ENCODE measurements at regions not wholly inside any gene's neighbourhood (a gene's known extent, or its start where the extent isn't known, plus 50 kb on each side); places are given as distances from the start of the nearest gene placed in this dataset.

- no peaks in the 10 kb centered on the region for H4K20me1 ChIP-seq (ENCODE audit: insufficient read depth, low read length, poor library complexity, severe bottlenecking)
- no peaks in the 10 kb centered on the region for H3K79me2 ChIP-seq (ENCODE audit: insufficient read depth, low read length)
- no peak overlapping the region for H3K4me3 ChIP-seq (ENCODE audit: low read length, poor library complexity, severe bottlenecking)
- H3K9ac ChIP-seq (ENCODE audit: low read depth, low read length, poor library complexity, severe bottlenecking), result no peak overlapping the region
- H3K36me3 ChIP-seq (ENCODE audit: insufficient read depth, low read length), result no peaks in the 10 kb centered on the region
- no peak overlapping the region for H3K4me2 ChIP-seq (ENCODE audit: low read depth, low read length, poor library complexity, severe bottlenecking)
- no peak overlapping the region for H2AFZ ChIP-seq (ENCODE audit: low read length)
- H3K4me1 ChIP-seq (ENCODE audit: insufficient read depth, low read length, poor library complexity, severe bottlenecking), result no peaks in the 10 kb centered on the region
- peaks cover 4% of the 10 kb centered on the region; the same call in 1 of the 2 replicates for H3K9me3 ChIP-seq (ENCODE audit: insufficient read depth, low read depth, low read length)
- no peaks in the 10 kb centered on the region for H3K9me2 ChIP-seq (replicated peaks; ENCODE audit: low read depth, low read length)
- TF ChIP-seq EZH2phosphoT487 (IDR thresholded peaks at IDR 0.05; ENCODE audit: borderline replicate concordance) (no peak), CTCF (conservative IDR thresholded peaks at IDR 0.05; ENCODE audit: low read length) (no peak)
- H3F3A ChIP-seq (ENCODE audit: low read depth), result no peaks in the 10 kb centered on the region
- no peaks in the 10 kb centered on the region for H3K27me3 ChIP-seq (ENCODE audit: insufficient read depth, low read length, poor library complexity, severe bottlenecking)
Measured at GRCh38 chr22:47690166-47690565, 927.7 kb downstream of the TBC1D22A start.

DNA sequence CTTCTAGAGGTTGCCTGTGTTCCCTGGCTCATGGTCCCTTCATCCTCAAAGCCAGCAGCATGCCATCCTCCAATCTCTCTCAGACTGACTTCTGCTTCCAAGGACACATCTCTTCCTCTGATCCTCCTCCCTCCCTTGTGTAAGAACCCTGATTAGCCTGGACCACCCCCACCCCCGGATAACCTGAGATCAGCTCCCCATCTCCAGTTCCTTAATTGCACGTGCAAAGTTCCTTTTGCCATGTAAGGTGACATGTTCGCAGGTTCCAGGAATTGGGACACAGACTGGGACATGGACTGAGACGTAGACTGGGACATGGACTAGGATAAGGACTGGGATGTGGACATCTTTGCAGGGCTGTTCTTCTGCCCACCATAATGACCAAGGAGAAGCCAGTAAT lies 925.3 kb downstream of the TBC1D22A start:
- Histone ChIP-seq H3K36me3 (ENCODE audit: insufficient read depth, low read length) (no peaks in the 10 kb centered on the region), H3K79me2 (ENCODE audit: insufficient read depth, low read length) (no peaks in the 10 kb centered on the region), H2AFZ (ENCODE audit: low read length) (no peak overlapping the region), H3K9me2 (replicated peaks; ENCODE audit: low read depth, low read length) (no peaks in the 10 kb centered on the region), H3F3A (ENCODE audit: low read depth) (no peaks in the 10 kb centered on the region), H3K9me3 (ENCODE audit: insufficient read depth, low read depth, low read length) (peaks cover 7% of the 10 kb centered on the region; the same call in 1 of the 2 replicates), H4K20me1 (ENCODE audit: insufficient read depth, low read length, poor library complexity, severe bottlenecking) (no peaks in the 10 kb centered on the region), H3K4me1 (ENCODE audit: insufficient read depth, low read length, poor library complexity, severe bottlenecking) (no peaks in the 10 kb centered on the region), H3K4me3 (ENCODE audit: low read length, poor library complexity, severe bottlenecking) (no peak overlapping the region), H3K9ac (ENCODE audit: low read depth, low read length, poor library complexity, severe bottlenecking) (no peak overlapping the region), H3K4me2 (ENCODE audit: low read depth, low read length, poor library complexity, severe bottlenecking) (no peak overlapping the region), H3K27me3 (ENCODE audit: insufficient read depth, low read length, poor library complexity, severe bottlenecking) (no peaks in the 10 kb centered on the region)
- TF ChIP-seq EZH2phosphoT487 (IDR thresholded peaks at IDR 0.05; ENCODE audit: borderline replicate concordance), result no peak
- TF ChIP-seq CTCF (conservative IDR thresholded peaks at IDR 0.05; ENCODE audit: low read length), result no peak

DNA sequence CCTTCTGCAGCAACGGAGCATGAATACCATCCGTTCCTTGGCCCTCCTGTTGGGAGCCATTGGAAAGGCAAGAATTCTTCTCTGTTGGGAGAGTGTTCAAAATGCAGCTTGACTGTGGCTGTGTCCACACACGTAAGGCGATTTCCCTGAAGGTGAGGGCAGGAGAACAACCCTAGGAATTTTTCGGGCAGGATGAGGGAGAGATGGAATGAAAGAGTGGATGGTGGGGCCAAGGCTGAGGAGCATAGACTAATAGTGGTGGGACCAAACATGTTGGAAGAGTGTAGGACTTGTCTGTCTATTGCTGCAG lies 924.9 kb downstream of the TBC1D22A start:
- no peaks in the 10 kb centered on the region for H3K36me3 ChIP-seq (ENCODE audit: insufficient read depth, low read length)
- H3K4me2 ChIP-seq (ENCODE audit: low read depth, low read length, poor library complexity, severe bottlenecking), result no peak overlapping the region
- no peak overlapping the region for H3K4me3 ChIP-seq (ENCODE audit: low read length, poor library complexity, severe bottlenecking)
- no peak overlapping the region for H2AFZ ChIP-seq (ENCODE audit: low read length)
- H3F3A ChIP-seq (ENCODE audit: low read depth), result no peaks in the 10 kb centered on the region
- H4K20me1 ChIP-seq (ENCODE audit: insufficient read depth, low read length, poor library complexity, severe bottlenecking), result no peaks in the 10 kb centered on the region
- H3K9me2 ChIP-seq (replicated peaks; ENCODE audit: low read depth, low read length), result no peaks in the 10 kb centered on the region
- H3K9ac ChIP-seq (ENCODE audit: low read depth, low read length, poor library complexity, severe bottlenecking), result no peak overlapping the region
- no peaks in the 10 kb centered on the region for H3K79me2 ChIP-seq (ENCODE audit: insufficient read depth, low read length)
- no peaks in the 10 kb centered on the region for H3K27me3 ChIP-seq (ENCODE audit: insufficient read depth, low read length, poor library complexity, severe bottlenecking)
- TF ChIP-seq CTCF (conservative IDR thresholded peaks at IDR 0.05; ENCODE audit: low read length) (no peak), EZH2phosphoT487 (IDR thresholded peaks at IDR 0.05; ENCODE audit: borderline replicate concordance) (no peak)
- H3K9me3 ChIP-seq (ENCODE audit: insufficient read depth, low read depth, low read length), result peaks cover 7% of the 10 kb centered on the region; the same call in 1 of the 2 replicates
- no peaks in the 10 kb centered on the region for H3K4me1 ChIP-seq (ENCODE audit: insufficient read depth, low read length, poor library complexity, severe bottlenecking)
